Keratinocyte (primary cell): ENCODE measurements at regions not wholly inside any gene's neighbourhood (a gene's known extent, or its start where the extent isn't known, plus 50 kb on each side); places are given as distances from the start of the nearest gene placed in this dataset.

ENCODE experiments used
- DNase-seq: peaks from one replicate; pipeline ENCODE4 v3.0.0-alpha.2; 2011; ENCODE audit warnings: low read depth, missing footprints, low spot score
- FAIRE-seq: peaks from 2 replicates; lab custom pipeline; 2011; peaks lifted over from hg19 to GRCh38; lab: Jason Lieb, UNC
- H2AFZ ChIP-seq: 2 replicates; pipeline ENCODE4 v1.6.0; 2012; ENCODE audit warnings: low read length, control low read depth, inconsistent platforms; ENCODE audit not compliant: control insufficient read depth
- H3K27ac ChIP-seq: 2 replicates; pipeline ENCODE4 v1.5.1; 2011; ENCODE audit warnings: low read length; ENCODE audit not compliant: control insufficient read depth, insufficient read depth
- H3K27me3 ChIP-seq: 3 replicates; pipeline ENCODE4 v1.6.0; 2011; ENCODE audit warnings: low read length; ENCODE audit not compliant: control insufficient read depth, insufficient read depth; ENCODE audit errors: extremely low read depth
- H3K36me3 ChIP-seq, 2 experiments: 2 replicates in 1 of 2; 3 replicates in 1 of 2; pipeline ENCODE4 v1.5.1; 2011; ENCODE audit warnings: low read length in 2 of 2, mild to moderate bottlenecking in 1 of 2; ENCODE audit not compliant: control insufficient read depth in 2 of 2, insufficient read depth in 2 of 2; ENCODE audit errors: extremely low read depth in 1 of 2
- H3K4me1 ChIP-seq: 3 replicates; pipeline ENCODE4 v1.5.1; 2011; ENCODE audit warnings: low read length; ENCODE audit not compliant: control insufficient read depth, insufficient read depth; ENCODE audit errors: extremely low read depth
- H3K4me2 ChIP-seq: 3 replicates; pipeline ENCODE4 v1.6.0; 2011; ENCODE audit warnings: low read depth, low read length; ENCODE audit not compliant: control insufficient read depth, insufficient read depth; ENCODE audit errors: extremely low read depth
- H3K4me3 ChIP-seq, 3 experiments: fragments of 200-600 bp in 1 of 3; sonication (generic) in 1 of 3; 2 replicates in 2 of 3; 3 replicates in 1 of 3; pipeline ENCODE4 v1.5.1; 2011 to 2016; ENCODE audit warnings: low read length in 3 of 3, mild to moderate bottlenecking in 3 of 3, control low read depth in 2 of 3, inconsistent platforms in 1 of 3, low read depth in 1 of 3, mixed read lengths in 1 of 3, mixed run types in 1 of 3, moderate library complexity in 1 of 3; ENCODE audit not compliant: control insufficient read depth in 2 of 3, insufficient read depth in 2 of 3; ENCODE audit errors: extremely low read depth in 1 of 3
- H3K79me2 ChIP-seq: 2 replicates; pipeline ENCODE4 v1.6.0; 2012; ENCODE audit warnings: low read length; ENCODE audit not compliant: control insufficient read depth, insufficient read depth
- H3K9ac ChIP-seq: 3 replicates; pipeline ENCODE4 v1.6.0; 2011; ENCODE audit warnings: low read length; ENCODE audit not compliant: control insufficient read depth, insufficient read depth; ENCODE audit errors: extremely low read depth
- H3K9me1 ChIP-seq: 3 replicates; pipeline ENCODE4 v1.6.0; 2011; ENCODE audit warnings: low read length; ENCODE audit not compliant: control insufficient read depth, insufficient read depth; ENCODE audit errors: extremely low read depth
- H3K9me3 ChIP-seq: 2 replicates; pipeline ENCODE4 v1.5.1; 2012; ENCODE audit warnings: low read depth, low read length; ENCODE audit not compliant: control insufficient read depth
- H4K20me1 ChIP-seq: 3 replicates; pipeline ENCODE4 v1.6.0; 2011; ENCODE audit warnings: low read length; ENCODE audit not compliant: control insufficient read depth, insufficient read depth; ENCODE audit errors: extremely low read depth
- CTCF ChIP-seq, 3 experiments: IDR thresholded peaks in 1 of 3; conservative IDR thresholded peaks in 1 of 3; optimal IDR thresholded peaks in 1 of 3; 2 replicates in 2 of 3; 3 replicates in 1 of 3; pipeline versions ENCODE3 to v1.5.1; 2011; ENCODE audit warnings: low read length in 3 of 3, mild to moderate bottlenecking in 3 of 3, moderate library complexity in 2 of 3, control low read depth in 1 of 3, inconsistent platforms in 1 of 3; ENCODE audit not compliant: insufficient read depth in 2 of 3; ENCODE audit errors: extremely low read depth in 1 of 3
- EZH2 ChIP-seq: IDR thresholded peaks from one replicate; pipeline ENCODE4 v1.6.1; 2012; ENCODE audit warnings: inconsistent platforms, mild to moderate bottlenecking, low read length, moderate library complexity
- dilution Hi-C: fragments of 300-500 bp; cut with MboI; formaldehyde crosslinking; loops from one replicate; pipeline ENCODE4 v1.7.0; 2020; ENCODE audit warnings: low sequenced_read_pairs; ENCODE audit not compliant: extremely low pct_ligation_motif_present

- TF ChIP-seq CTCF (optimal IDR thresholded peaks at IDR 0.05 in 1 of 3, IDR thresholded peaks at IDR 0.05 in 1 of 3, conservative IDR thresholded peaks at IDR 0.05 in 1 of 3; ENCODE audit: extremely low read depth in 1 of 3, insufficient read depth in 2 of 3, low read length in 3 of 3) (no peak), EZH2 (no peak)
- Histone ChIP-seq H3K4me1 (peaks cover 3% of the 10 kb centered on the region), H3K9me3 (no peaks in the 10 kb centered on the region), H3K9me1 (no peaks in the 10 kb centered on the region), H3K4me2 (no peak overlapping the region), H4K20me1 (no peaks in the 10 kb centered on the region), H3K79me2 (peaks cover 2% of the 10 kb centered on the region), H3K27me3 (no peaks in the 10 kb centered on the region), H3K4me3 (no peak overlapping the region), H3K36me3 (peaks cover 0 to 2% of the 10 kb centered on the region in 2 experiments), H3K9ac (no peak overlapping the region), H2AFZ (no peak overlapping the region), H3K27ac (no peak overlapping the region)
- no peak for FAIRE-seq
- dilution Hi-C loops = no loop called here
- DNase-seq = no peak
These were observed 176.3 kb upstream of the VEGFC start for GRCh38 chr4:176969011-176969410.

DNA sequence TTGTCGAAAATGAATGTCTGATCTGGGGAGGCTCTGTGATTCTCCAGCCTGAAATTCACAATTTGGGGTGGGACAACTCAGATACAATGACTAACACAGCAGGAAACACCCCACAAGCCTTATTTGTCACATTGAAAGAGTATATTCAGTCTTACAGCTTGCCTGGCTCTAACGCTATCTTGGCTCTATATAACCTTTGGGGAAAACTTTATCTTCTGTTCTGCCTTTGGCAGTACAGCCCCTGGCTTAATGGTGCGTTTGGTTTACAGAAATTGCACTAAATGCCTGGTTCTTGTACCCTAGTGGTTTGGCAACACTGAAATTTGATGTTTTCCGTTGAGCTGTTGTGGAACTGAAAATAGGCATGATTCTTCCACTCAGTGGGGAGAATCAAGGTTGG, 178.1 kb upstream of the VEGFC start:
- dilution Hi-C loops = no loop called here
- H3K4me2 ChIP-seq = no peak overlapping the region
- H2AFZ ChIP-seq = no peak overlapping the region
- no peaks in the 10 kb centered on the region for H3K27me3 ChIP-seq
- DNase-seq = no peak
- H3K36me3 ChIP-seq = peaks cover 2 to 3% of the 10 kb centered on the region in 2 experiments
- peak; percentile 26 for FAIRE-seq
- no peak overlapping the region for H3K9ac ChIP-seq
- no peaks in the 10 kb centered on the region for H3K9me3 ChIP-seq
- no peak overlapping the region for H3K4me3 ChIP-seq
- H3K27ac ChIP-seq = no peak overlapping the region
- H3K79me2 ChIP-seq = peaks cover 2% of the 10 kb centered on the region
- TF ChIP-seq EZH2 (no peak), CTCF (optimal IDR thresholded peaks at IDR 0.05 in 1 of 3, IDR thresholded peaks at IDR 0.05 in 1 of 3, conservative IDR thresholded peaks at IDR 0.05 in 1 of 3; ENCODE audit: extremely low read depth in 1 of 3, insufficient read depth in 2 of 3, low read length in 3 of 3) (no peak)
- H3K4me1 ChIP-seq = no peaks in the 10 kb centered on the region
- no peaks in the 10 kb centered on the region for H3K9me1 ChIP-seq
- H4K20me1 ChIP-seq = no peaks in the 10 kb centered on the region
